B cell (primary cell): ENCODE measurements at regions not wholly inside any gene's neighbourhood (a gene's known extent, or its start where the extent isn't known, plus 50 kb on each side); places are given as distances from the start of the nearest gene placed in this dataset.

Source experiments
- ATAC-seq: fragments of 200-7000 bp; cut with Tn5 transposase; one replicate; pipeline ENCODE4 v1.10.0; 2021; ENCODE audit warnings: low read depth, mild to moderate bottlenecking, moderate number of reproducible peaks, moderate library complexity
- CTCF ChIA-PET: fragments of 350-600 bp; sonication (Branson Sonifier 250); formaldehyde crosslinking; loops from one replicate; lab custom pipeline; 2021; ENCODE audit warnings: antibody characterized with exemption, inconsistent platforms; lab: Charles Lee
- POLR2A ChIA-PET: fragments of 350-600 bp; sonication (Branson Sonifier 250); formaldehyde crosslinking; loops from one replicate; lab custom pipeline; 2021; ENCODE audit warnings: antibody characterized with exemption; lab: Charles Lee
- DNase-seq: peaks from one replicate; pipeline ENCODE4 v3.0.0; 2013
- H2AFZ ChIP-seq: 2 replicates; pipeline ENCODE4 v1.6.1; 2012; ENCODE audit warnings: mild to moderate bottlenecking, low read depth, low read length; ENCODE audit not compliant: insufficient read depth, poor library complexity, severe bottlenecking
- H3K27ac ChIP-seq, 2 donors: 1 replicate in 1 of 2; 2 replicates in 1 of 2; pipeline ENCODE4 v1.5.1; 2012 to 2013; ENCODE audit warnings: low read length in 2 of 2, mild to moderate bottlenecking in 2 of 2, moderate library complexity in 1 of 2
- H3K27me3 ChIP-seq, 4 experiments: fragments of 200-600 bp in 1 of 4; sonication (generic) in 1 of 4; replicated peaks in 1 of 4; 1 replicate in 2 of 4; 2 replicates in 2 of 4; pipeline versions ENCODE4 v1.6.1 to v1.7.0; 2013 to 2016; ENCODE audit warnings: low read length in 3 of 4, mild to moderate bottlenecking in 2 of 4, mixed read lengths in 1 of 4, moderate library complexity in 1 of 4; ENCODE audit not compliant: insufficient read depth in 4 of 4, control insufficient read depth in 3 of 4; ENCODE audit errors: control extremely low read depth in 1 of 4
- H3K36me3 ChIP-seq, 2 experiments: replicated peaks in 1 of 2; 1 replicate in 1 of 2; 2 replicates in 1 of 2; pipeline versions ENCODE4 v1.6.1 to v1.7.1; 2013; ENCODE audit warnings: low read length in 1 of 2; ENCODE audit not compliant: insufficient read depth in 2 of 2, control insufficient read depth in 1 of 2; ENCODE audit errors: control extremely low read depth in 1 of 2, extremely low read depth in 1 of 2
- H3K4me1 ChIP-seq, 2 donors: fragments of 200-600 bp in 1 of 2; sonication (generic) in 1 of 2; 1 replicate in 1 of 2; 2 replicates in 1 of 2; pipeline versions ENCODE4 v1.5.1 to v1.6.1; 2013 to 2017; ENCODE audit warnings: low read length in 2 of 2; ENCODE audit not compliant: control insufficient read depth in 2 of 2, insufficient read depth in 2 of 2
- H3K4me2 ChIP-seq: replicated peaks from 2 replicates; pipeline ENCODE3; 2012; ENCODE audit warnings: mild to moderate bottlenecking, low read depth, low read length; ENCODE audit not compliant: poor library complexity, severe bottlenecking
- H3K4me3 ChIP-seq, 5 experiments: fragments of 200-600 bp in 1 of 5; sonication (generic) in 1 of 5; 1 replicate in 3 of 5; 2 replicates in 2 of 5; pipeline versions ENCODE4 v1.5.1 to v1.7.0; 2011 to 2016; ENCODE audit warnings: low read length in 4 of 5, mild to moderate bottlenecking in 4 of 5, low read depth in 2 of 5, control low read depth in 1 of 5, moderate library complexity in 1 of 5; ENCODE audit not compliant: insufficient read depth in 1 of 5; ENCODE audit errors: control extremely low read depth in 1 of 5, extremely low read depth in 1 of 5
- H3K79me2 ChIP-seq: fragments of 200-600 bp; sonication (generic); one replicate; pipeline ENCODE4 v1.6.0; 2016; ENCODE audit warnings: low read length; ENCODE audit not compliant: control insufficient read depth, insufficient read depth
- H3K9ac ChIP-seq: fragments of 200-600 bp; sonication (generic); 2 replicates; pipeline ENCODE4 v1.6.1; 2017; ENCODE audit warnings: mild to moderate bottlenecking, low read length, moderate library complexity
- H3K9me3 ChIP-seq, 3 donors: one replicate each; pipeline versions ENCODE4 v1.6.1 to v1.7.1; 2013; ENCODE audit warnings: low read length in 2 of 3; ENCODE audit not compliant: control insufficient read depth in 2 of 3, insufficient read depth in 1 of 3; ENCODE audit errors: control extremely low read depth in 1 of 3
- H4K20me1 ChIP-seq: 2 replicates; pipeline ENCODE4 v1.6.0; 2012; ENCODE audit warnings: mild to moderate bottlenecking, low read length; ENCODE audit not compliant: insufficient read depth, control insufficient read depth, poor library complexity, severe bottlenecking
- H3K27ac Mint-ChIP-seq: one replicate; pipeline ENCODE4 v1.8.0; 2021; ENCODE audit warnings: mixed read lengths
- H3K27me3 Mint-ChIP-seq: one replicate; pipeline ENCODE4 v1.8.0; 2021; ENCODE audit warnings: mixed read lengths
- H3K4me1 Mint-ChIP-seq: one replicate; pipeline ENCODE4 v1.8.0; 2021; ENCODE audit warnings: mixed read lengths
- H3K4me3 Mint-ChIP-seq: one replicate; pipeline ENCODE4 v1.8.0; 2021; ENCODE audit warnings: mixed read lengths
- H3K9me3 Mint-ChIP-seq: one replicate; pipeline ENCODE4 v1.8.0; 2022; ENCODE audit warnings: mixed read lengths; ENCODE audit not compliant: insufficient read depth
- CTCF ChIP-seq: fragments of 200-600 bp; IDR thresholded peaks from one replicate; pipeline ENCODE4 v1.8.0; 2022; ENCODE audit warnings: antibody characterized with exemption, mild to moderate bottlenecking
- EZH2 ChIP-seq: IDR thresholded peaks from 2 replicates; pipeline ENCODE4 v1.6.1; 2012; ENCODE audit warnings: borderline replicate concordance, low read depth, mild to moderate bottlenecking, moderate library complexity, low read length; ENCODE audit not compliant: insufficient read depth, poor library complexity, severe bottlenecking
- WGBS: methylation state at CpG from one replicate; pipeline ENCODE4 v1.1.5; 2013; ENCODE audit warnings: missing lambda C conversion rate; ENCODE audit not compliant: insufficient coverage; 5-methylcytosine and 5-hydroxymethylcytosine counted together
- intact Hi-C: fragments of 100-400 bp; cut with micrococcal nuclease; formaldehyde crosslinking; loops from one replicate; pipeline ENCODE4 v1.10.0; 2022

GRCh38 chr6:102986086-102986485 lies 1592.6 kb downstream of the GRIK2 start:
- no peaks in the 10 kb centered on the region for H3K27me3 ChIP-seq
- no peak overlapping the region for H3K9ac ChIP-seq
- no peaks in the 10 kb centered on the region for H3K36me3 ChIP-seq
- no peaks in the 10 kb centered on the region for H3K4me1 Mint-ChIP-seq
- intact Hi-C loops, result no loop called here
- H3K27ac ChIP-seq, result no peak overlapping the region
- H3K27me3 Mint-ChIP-seq, result no peaks in the 10 kb centered on the region
- no peaks in the 10 kb centered on the region for H4K20me1 ChIP-seq
- ChIA-PET POLR2A (no interaction called here), CTCF (no interaction called here)
- DNase-seq (no peak), ATAC-seq (no peak)
- H3K4me2 ChIP-seq, result no peak overlapping the region
- H3K4me3 ChIP-seq, result no peak overlapping the region
- no peaks in the 10 kb centered on the region for H3K9me3 Mint-ChIP-seq
- H2AFZ ChIP-seq, result no peak overlapping the region
- H3K4me1 ChIP-seq, result no peaks in the 10 kb centered on the region
- no peak overlapping the region for H3K27ac Mint-ChIP-seq
- no peak overlapping the region for H3K4me3 Mint-ChIP-seq
- H3K9me3 ChIP-seq, result no peaks in the 10 kb centered on the region
- H3K79me2 ChIP-seq, result no peaks in the 10 kb centered on the region
- no peak for TF ChIP-seq EZH2
- no peak for TF ChIP-seq CTCF

- H3K27me3 ChIP-seq, result no peaks in the 10 kb centered on the region
- Mint-ChIP-seq H3K4me3 (no peak overlapping the region), H3K4me1 (no peaks in the 10 kb centered on the region), H3K27ac (no peak overlapping the region), H3K27me3 (no peaks in the 10 kb centered on the region), H3K9me3 (no peaks in the 10 kb centered on the region)
- H3K9me3 ChIP-seq, result no peaks in the 10 kb centered on the region
- ChIA-PET POLR2A (no interaction called here), CTCF (no interaction called here)
- no CpG with 5 or more reads among the region's 1 CpG for WGBS
- H3K9ac ChIP-seq, result no peak overlapping the region
- no peaks in the 10 kb centered on the region for H3K36me3 ChIP-seq
- intact Hi-C loops, result no loop called here
- no peak overlapping the region for H3K4me3 ChIP-seq
- no peak for ATAC-seq
- no peaks in the 10 kb centered on the region for H3K4me1 ChIP-seq
- no peaks in the 10 kb centered on the region for H3K79me2 ChIP-seq
- H3K4me2 ChIP-seq, result no peak overlapping the region
- no peaks in the 10 kb centered on the region for H4K20me1 ChIP-seq
- no peak overlapping the region for H2AFZ ChIP-seq
- H3K27ac ChIP-seq, result no peak overlapping the region
- TF ChIP-seq CTCF, result no peak
- no peak for TF ChIP-seq EZH2
- no peak for DNase-seq
Observed at GRCh38 chr6:102984357-102984756, 1590.8 kb downstream of the GRIK2 start.
